GM21381 (cell line): ENCODE measurements at regions not wholly inside any gene's neighbourhood (a gene's known extent, or its start where the extent isn't known, plus 50 kb on each side); places are given as distances from the start of the nearest gene placed in this dataset.
"Not testable (repeated sequence)": the region's sequence is repeated elsewhere in the genome, so short reads cannot be mapped to it uniquely, and the experiment has no call there.

Experiments used
- ATAC-seq: cut with Tn5 transposase; IDR thresholded peaks from one replicate; pipeline ENCODE4 v1.9.1; 2021; ENCODE audit warnings: mild to moderate bottlenecking, moderate library complexity; ENCODE audit not compliant: unreplicated experiment

GRCh38 chr6:80789912-80790570 is 683.6 kb downstream of the BCKDHB start:
- no peak for ATAC-seq

- ATAC-seq: not testable (repeated sequence)
These were observed 676.8 kb downstream of the BCKDHB start for GRCh38 chr6:80783271-80783670.

- no peak for ATAC-seq
These were observed 665.5 kb downstream of the BCKDHB start for GRCh38 chr6:80771941-80772340.

- ATAC-seq: no peak
These were observed 662.6 kb downstream of the BCKDHB start for GRCh38 chr6:80769106-80769505.

- ATAC-seq: no peak
These were observed 661.3 kb downstream of the BCKDHB start for GRCh38 chr6:80767808-80768207.

GRCh38 chr6:80744213-80744612 is 637.7 kb downstream of the BCKDHB start:
- ATAC-seq: no peak

GRCh38 chr6:80742481-80742880 is 636.0 kb downstream of the BCKDHB start:
- ATAC-seq: no peak

- ATAC-seq: no peak
These were observed 627.2 kb downstream of the BCKDHB start for GRCh38 chr6:80733641-80734040.

GRCh38 chr6:80728830-80729229 is 622.4 kb downstream of the BCKDHB start:
- no peak for ATAC-seq

GRCh38 chr6:80728101-80728750 is 621.8 kb downstream of the BCKDHB start:
- ATAC-seq: no peak

- ATAC-seq: no peak
These were observed 618.9 kb downstream of the BCKDHB start for GRCh38 chr6:80725156-80725930.

- ATAC-seq: no peak
These were observed 614.4 kb downstream of the BCKDHB start for GRCh38 chr6:80720824-80721223.

GRCh38 chr6:80714513-80714912 is 608.0 kb downstream of the BCKDHB start:
- ATAC-seq: no peak

- no peak for ATAC-seq
These were observed 592.0 kb downstream of the BCKDHB start for GRCh38 chr6:80698459-80698858.

GRCh38 chr6:80696268-80696667 is 589.8 kb downstream of the BCKDHB start:
- ATAC-seq: no peak

- ATAC-seq: no peak
These were observed 584.2 kb downstream of the BCKDHB start for GRCh38 chr6:80690551-80691131.

GRCh38 chr6:80689716-80690395 is 583.4 kb downstream of the BCKDHB start:
- no peak for ATAC-seq

GRCh38 chr6:80679992-80680391 is 573.5 kb downstream of the BCKDHB start:
- ATAC-seq: no peak

GRCh38 chr6:80676386-80676785 is 569.9 kb downstream of the BCKDHB start:
- ATAC-seq: no peak

GRCh38 chr6:80674669-80675068 is 568.2 kb downstream of the BCKDHB start:
- ATAC-seq: no peak

GRCh38 chr6:80673367-80673766 is 566.9 kb downstream of the BCKDHB start:
- ATAC-seq: no peak
